ENCODE measurements at regions not wholly inside any gene's neighbourhood (a gene's known extent, or its start where the extent isn't known, plus 50 kb on each side); places are given as distances from the start of the nearest gene placed in this dataset.

GRCh38 chr1:14380408-14380807, 218.1 kb upstream of the KAZN start:
- Mint-ChIP-seq H3K27me3 (no peaks in the 10 kb centered on the region), H3K4me1 (ENCODE audit: unreplicated experiment) (no peaks in the 10 kb centered on the region), H3K27ac (no peak overlapping the region), H3K4me3 (no peak overlapping the region), H3K9me3 (peaks cover 17% of the 10 kb centered on the region), H3K36me3 (no peaks in the 10 kb centered on the region)
- TF ChIP-seq, protein P1, sequence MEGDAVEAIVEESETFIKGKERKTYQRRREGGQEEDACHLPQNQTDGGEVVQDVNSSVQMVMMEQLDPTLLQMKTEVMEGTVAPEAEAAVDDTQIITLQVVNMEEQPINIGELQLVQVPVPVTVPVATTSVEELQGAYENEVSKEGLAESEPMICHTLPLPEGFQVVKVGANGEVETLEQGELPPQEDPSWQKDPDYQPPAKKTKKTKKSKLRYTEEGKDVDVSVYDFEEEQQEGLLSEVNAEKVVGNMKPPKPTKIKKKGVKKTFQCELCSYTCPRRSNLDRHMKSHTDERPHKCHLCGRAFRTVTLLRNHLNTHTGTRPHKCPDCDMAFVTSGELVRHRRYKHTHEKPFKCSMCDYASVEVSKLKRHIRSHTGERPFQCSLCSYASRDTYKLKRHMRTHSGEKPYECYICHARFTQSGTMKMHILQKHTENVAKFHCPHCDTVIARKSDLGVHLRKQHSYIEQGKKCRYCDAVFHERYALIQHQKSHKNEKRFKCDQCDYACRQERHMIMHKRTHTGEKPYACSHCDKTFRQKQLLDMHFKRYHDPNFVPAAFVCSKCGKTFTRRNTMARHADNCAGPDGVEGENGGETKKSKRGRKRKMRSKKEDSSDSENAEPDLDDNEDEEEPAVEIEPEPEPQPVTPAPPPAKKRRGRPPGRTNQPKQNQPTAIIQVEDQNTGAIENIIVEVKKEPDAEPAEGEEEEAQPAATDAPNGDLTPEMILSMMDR (conservative IDR thresholded peaks at IDR 0.05): no peak
- no peak for DNase-seq (ENCODE audit: extremely low spot score, unreplicated experiment)

DNA sequence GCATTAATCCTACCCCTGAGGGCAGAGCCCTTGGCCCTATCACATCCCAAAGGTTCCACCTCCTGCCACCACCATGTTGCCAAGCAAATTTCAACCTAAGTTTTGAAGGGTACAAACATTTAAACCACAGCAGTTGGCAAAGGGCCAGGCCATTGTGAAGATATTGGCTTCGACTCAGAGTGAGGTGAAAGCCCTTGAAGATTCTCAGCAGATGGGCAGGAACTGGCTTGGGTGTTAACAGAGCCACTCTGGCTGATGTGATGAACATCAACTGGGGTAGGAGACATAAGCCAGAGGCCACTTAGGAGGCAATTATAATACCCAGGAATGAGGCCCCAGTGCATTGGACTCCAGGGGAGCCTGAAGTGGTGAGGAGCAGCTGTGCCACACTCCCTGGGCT, 207.7 kb upstream of the KAZN start:
- no peak overlapping the region for H3K4me3 Mint-ChIP-seq
- DNase-seq (ENCODE audit: extremely low spot score, unreplicated experiment): no peak
- peaks cover 13% of the 10 kb centered on the region for H3K9me3 Mint-ChIP-seq
- no peaks in the 10 kb centered on the region for H3K27me3 Mint-ChIP-seq
- TF ChIP-seq, protein P1 (conservative IDR thresholded peaks at IDR 0.05): no peak
- no peak overlapping the region for H3K27ac Mint-ChIP-seq
- H3K36me3 Mint-ChIP-seq: peaks cover 4% of the 10 kb centered on the region
- no peaks in the 10 kb centered on the region for H3K4me1 Mint-ChIP-seq (ENCODE audit: unreplicated experiment)

DNA sequence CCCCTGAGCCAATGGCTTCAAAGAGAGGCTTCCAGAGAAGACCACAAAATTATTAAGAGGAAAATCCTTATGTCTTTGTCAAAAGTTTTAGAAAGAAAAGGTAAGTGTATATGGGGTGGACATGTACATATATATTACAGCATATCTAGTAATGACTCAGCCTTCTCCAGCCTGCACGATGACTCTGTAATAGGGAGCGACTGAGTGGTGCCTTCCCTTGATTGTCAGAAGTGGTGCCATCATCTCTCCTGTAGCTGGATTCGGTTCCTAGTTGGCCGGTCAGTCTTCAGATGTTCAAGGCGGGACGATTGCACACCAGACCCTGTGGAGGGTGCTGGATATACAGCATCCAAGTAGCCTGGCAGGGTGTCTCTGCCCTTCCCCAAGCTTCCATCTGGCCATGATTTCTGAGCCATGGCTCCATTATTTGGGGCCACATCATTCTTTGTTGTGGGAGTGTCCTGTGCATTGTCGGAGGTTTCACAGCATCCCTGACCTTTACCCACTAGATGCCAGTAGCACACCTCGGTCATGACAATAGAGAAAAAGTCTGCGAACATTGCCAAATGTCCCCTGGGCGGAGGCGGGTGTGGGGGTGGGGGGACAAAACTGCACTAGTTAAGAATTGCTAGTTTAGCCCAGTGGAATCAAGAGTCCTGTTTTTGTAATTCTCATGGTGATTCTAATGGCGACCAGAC, 206.2 kb upstream of the KAZN start:
- Mint-ChIP-seq H3K9me3 (peaks cover 13% of the 10 kb centered on the region), H3K27ac (no peak overlapping the region), H3K4me1 (ENCODE audit: unreplicated experiment) (no peaks in the 10 kb centered on the region), H3K4me3 (no peak overlapping the region), H3K27me3 (no peaks in the 10 kb centered on the region), H3K36me3 (peaks cover 4% of the 10 kb centered on the region)
- TF ChIP-seq, protein P1 (conservative IDR thresholded peaks at IDR 0.05): no peak
- DNase-seq (ENCODE audit: extremely low spot score, unreplicated experiment): no peak

GRCh38 chr1:14392859-14393365, 205.6 kb upstream of the KAZN start:
- Mint-ChIP-seq H3K36me3 (peaks cover 4% of the 10 kb centered on the region), H3K4me3 (no peak overlapping the region), H3K4me1 (ENCODE audit: unreplicated experiment) (no peaks in the 10 kb centered on the region), H3K27ac (no peak overlapping the region), H3K9me3 (peaks cover 13% of the 10 kb centered on the region), H3K27me3 (no peaks in the 10 kb centered on the region)
- DNase-seq (ENCODE audit: extremely low spot score, unreplicated experiment): no peak
- TF ChIP-seq, protein P1 (conservative IDR thresholded peaks at IDR 0.05): no peak

DNA sequence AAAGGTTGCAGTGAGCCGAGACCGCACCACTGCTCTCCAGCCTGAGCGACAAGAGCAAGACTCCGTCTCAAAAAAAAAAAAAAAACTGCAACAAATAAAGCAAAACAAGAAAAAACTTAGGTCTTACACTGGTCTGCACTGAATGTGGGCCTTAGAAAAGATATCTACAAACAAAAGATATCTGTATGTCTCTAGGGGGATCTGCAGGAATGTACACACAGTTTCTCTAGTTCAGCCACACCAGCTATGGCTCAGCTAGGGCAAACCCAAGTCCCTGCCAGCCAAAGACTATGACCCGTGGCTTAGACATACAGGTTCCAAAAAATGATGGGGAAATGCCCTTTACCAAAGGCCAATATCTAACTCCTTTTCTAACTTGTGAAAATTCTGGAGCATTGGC, 202.4 kb upstream of the KAZN start:
- Mint-ChIP-seq H3K4me3 (no peak overlapping the region), H3K36me3 (no peaks in the 10 kb centered on the region), H3K27ac (no peak overlapping the region), H3K4me1 (ENCODE audit: unreplicated experiment) (no peaks in the 10 kb centered on the region), H3K27me3 (peaks cover 6% of the 10 kb centered on the region), H3K9me3 (peaks cover 4% of the 10 kb centered on the region)
- TF ChIP-seq, protein P1 (conservative IDR thresholded peaks at IDR 0.05): no peak
- no peak for DNase-seq (ENCODE audit: extremely low spot score, unreplicated experiment)

Measured in type B pancreatic cell (in vitro differentiated cells).